Naive thymus-derived CD4-positive, alpha-beta T cell (primary cell): ENCODE measurements at regions not wholly inside any gene's neighbourhood (a gene's known extent, or its start where the extent isn't known, plus 50 kb on each side); places are given as distances from the start of the nearest gene placed in this dataset.

ENCODE experiments used
- ATAC-seq: fragments of 150-1000 bp; cut with Tn5 transposase; 2 replicates; pipeline ENCODE4 v1.10.0; 2021; ENCODE audit warnings: mild to moderate bottlenecking, moderate library complexity
- CTCF ChIA-PET: fragments of 350-600 bp; sonication (Branson Sonifier 250); formaldehyde crosslinking; loops from one replicate; lab custom pipeline; 2021; ENCODE audit warnings: antibody characterized with exemption; lab: Charles Lee
- POLR2A ChIA-PET: fragments of 350-600 bp; sonication (Branson Sonifier 250); formaldehyde crosslinking; loops from one replicate; lab custom pipeline; 2021; ENCODE audit warnings: antibody characterized with exemption, inconsistent platforms; lab: Charles Lee
- DNase-seq, 9 donors: peaks; one replicate each; pipeline versions ENCODE4 v3.0.0 to v3.0.0-alpha.2; 2020 to 2022; ENCODE audit warnings: mixed read lengths in 1 of 9
- H3K27ac ChIP-seq: one replicate; pipeline ENCODE4 v1.7.0; 2013; ENCODE audit warnings: mild to moderate bottlenecking, low read depth, low read length, moderate library complexity
- H3K27me3 ChIP-seq, 2 donors: one replicate each; pipeline ENCODE4 v1.7.0; 2013; ENCODE audit warnings: low read length in 2 of 2, mild to moderate bottlenecking in 2 of 2, moderate library complexity in 2 of 2; ENCODE audit not compliant: control insufficient read depth in 2 of 2, insufficient read depth in 2 of 2
- H3K36me3 ChIP-seq, 3 experiments: 1 replicate in 2 of 3; 2 replicates in 1 of 3; pipeline ENCODE4 v1.7.0; 2013; ENCODE audit warnings: low read length in 3 of 3, mild to moderate bottlenecking in 3 of 3, moderate library complexity in 1 of 3; ENCODE audit not compliant: insufficient read depth in 3 of 3, control insufficient read depth in 2 of 3
- H3K4me1 ChIP-seq, 2 donors: one replicate each; pipeline ENCODE4 v1.7.0; 2013; ENCODE audit warnings: low read length in 2 of 2, mild to moderate bottlenecking in 2 of 2, moderate library complexity in 1 of 2; ENCODE audit not compliant: control insufficient read depth in 2 of 2, insufficient read depth in 2 of 2
- H3K4me3 ChIP-seq: 2 replicates; pipeline ENCODE4 v1.7.0; 2013; ENCODE audit warnings: mild to moderate bottlenecking, low read length
- H3K9me3 ChIP-seq, 3 experiments: 1 replicate in 2 of 3; 2 replicates in 1 of 3; pipeline ENCODE4 v1.7.0; 2013; ENCODE audit warnings: low read length in 3 of 3; ENCODE audit not compliant: control insufficient read depth in 2 of 3
- H3K27ac Mint-ChIP-seq, 9 donors: one replicate each; pipeline ENCODE4 v1.8.0; 2020 to 2022; ENCODE audit warnings: mixed read lengths in 9 of 9, mild to moderate bottlenecking in 8 of 9, moderate library complexity in 5 of 9, inconsistent platforms in 2 of 9
- H3K27me3 Mint-ChIP-seq, 5 donors: one replicate each; pipeline ENCODE4 v1.8.0; 2021 to 2022; ENCODE audit warnings: mixed read lengths in 5 of 5, mild to moderate bottlenecking in 1 of 5
- H3K36me3 Mint-ChIP-seq, 5 donors: one replicate each; pipeline ENCODE4 v1.8.0; 2020 to 2022; ENCODE audit warnings: mixed read lengths in 5 of 5, mild to moderate bottlenecking in 3 of 5, inconsistent platforms in 1 of 5
- H3K4me1 Mint-ChIP-seq, 7 donors: one replicate each; pipeline ENCODE4 v1.8.0; 2020 to 2022; ENCODE audit warnings: mixed read lengths in 7 of 7, mild to moderate bottlenecking in 3 of 7, inconsistent platforms in 1 of 7
- H3K4me3 Mint-ChIP-seq, 10 donors: one replicate each; pipeline ENCODE4 v1.8.0; 2020 to 2022; ENCODE audit warnings: mild to moderate bottlenecking in 10 of 10, mixed read lengths in 10 of 10, moderate library complexity in 6 of 10, inconsistent platforms in 2 of 10
- H3K9me3 Mint-ChIP-seq, 11 donors: one replicate each; pipeline ENCODE4 v1.8.0; 2020 to 2022; ENCODE audit warnings: mixed read lengths in 11 of 11, mild to moderate bottlenecking in 4 of 11, inconsistent platforms in 1 of 11, moderate library complexity in 1 of 11
- intact Hi-C, 2 donors: fragments of 100-400 bp; cut with micrococcal nuclease; formaldehyde crosslinking; loops; one replicate each; pipeline ENCODE4 v1.15.1; 2023

GRCh38 chr11:8326337-8326736, 62.7 kb upstream of the LMO1 start:
- Histone ChIP-seq H3K36me3 (no peaks in the 10 kb centered on the region), H3K4me1 (no peaks in the 10 kb centered on the region), H3K9me3 (no peaks in the 10 kb centered on the region), H3K27me3 (no peaks in the 10 kb centered on the region), H3K4me3 (no peak overlapping the region), H3K27ac (no peak overlapping the region)
- intact Hi-C loops = loop anchor here in 1 of 2 donors (5.0 kb wide), 1 partner anchor 631 kb away; no protein-coding TSS in a partner anchor
- Mint-ChIP-seq H3K4me1 (peaks cover 0 to 4% (median 0%) of the 10 kb centered on the region in 7 donors), H3K4me3 (no peak overlapping the region), H3K36me3 (no peaks in the 10 kb centered on the region), H3K27ac (no peak overlapping the region), H3K9me3 (no peaks in the 10 kb centered on the region), H3K27me3 (peaks cover 0 to 8% (median 6%) of the 10 kb centered on the region in 5 donors)
- DNase-seq = no peak
- ATAC-seq = no peak
- ChIA-PET CTCF (no interaction called here), POLR2A (no interaction called here)

- H3K4me1 ChIP-seq = no peaks in the 10 kb centered on the region
- intact Hi-C loops = loop anchor here in 1 of 2 donors (5.0 kb wide), 1 partner anchor 632 kb away; no protein-coding TSS in a partner anchor
- Mint-ChIP-seq H3K27ac (no peak overlapping the region), H3K4me1 (peaks cover 0 to 4% (median 0%) of the 10 kb centered on the region in 7 donors), H3K36me3 (no peaks in the 10 kb centered on the region), H3K4me3 (no peak overlapping the region), H3K9me3 (no peaks in the 10 kb centered on the region), H3K27me3 (peaks cover 0 to 5% (median 2%) of the 10 kb centered on the region in 5 donors)
- H3K27ac ChIP-seq = no peak overlapping the region
- no peaks in the 10 kb centered on the region for H3K9me3 ChIP-seq
- no peak for DNase-seq
- no peak for ATAC-seq
- H3K36me3 ChIP-seq = no peaks in the 10 kb centered on the region
- no peak overlapping the region for H3K4me3 ChIP-seq
- H3K27me3 ChIP-seq = no peaks in the 10 kb centered on the region
- ChIA-PET POLR2A (no interaction called here), CTCF (no interaction called here)
Measured at GRCh38 chr11:8325591-8326304, 62.1 kb upstream of the LMO1 start.

GRCh38 chr11:8323161-8323935, 59.7 kb upstream of the LMO1 start:
- no peaks in the 10 kb centered on the region for H3K9me3 ChIP-seq
- Mint-ChIP-seq H3K4me1 (no peaks in the 10 kb centered on the region), H3K36me3 (no peaks in the 10 kb centered on the region), H3K27me3 (peaks cover 0 to 25% (median 12%) of the 10 kb centered on the region in 5 donors), H3K9me3 (peaks cover 0 to 3% (median 0%) of the 10 kb centered on the region in 11 donors), H3K4me3 (no peak overlapping the region), H3K27ac (no peak overlapping the region)
- H3K4me1 ChIP-seq = no peaks in the 10 kb centered on the region
- DNase-seq = no peak
- no peak for ATAC-seq
- intact Hi-C loops = no loop called here
- CTCF ChIA-PET = no interaction called here
- H3K36me3 ChIP-seq = no peaks in the 10 kb centered on the region
- H3K27me3 ChIP-seq = no peaks in the 10 kb centered on the region
- H3K4me3 ChIP-seq = no peak overlapping the region
- no peak overlapping the region for H3K27ac ChIP-seq
- POLR2A ChIA-PET = no interaction called here

GRCh38 chr11:8321876-8322275, 58.2 kb upstream of the LMO1 start:
- no peaks in the 10 kb centered on the region for H3K9me3 ChIP-seq
- H3K9me3 Mint-ChIP-seq = peaks cover 0 to 3% (median 0%) of the 10 kb centered on the region in 11 donors
- no peak for DNase-seq
- H3K4me3 ChIP-seq = no peak overlapping the region
- no peaks in the 10 kb centered on the region for H3K36me3 ChIP-seq
- H3K4me1 Mint-ChIP-seq = no peaks in the 10 kb centered on the region
- no peak overlapping the region for H3K27ac Mint-ChIP-seq
- ChIA-PET POLR2A (no interaction called here), CTCF (no interaction called here)
- intact Hi-C loops = no loop called here
- no peaks in the 10 kb centered on the region for H3K36me3 Mint-ChIP-seq
- no peaks in the 10 kb centered on the region for H3K27me3 ChIP-seq
- ATAC-seq = no peak
- peaks cover 0 to 27% (median 13%) of the 10 kb centered on the region in 5 donors for H3K27me3 Mint-ChIP-seq
- H3K4me1 ChIP-seq = no peaks in the 10 kb centered on the region
- no peak overlapping the region for H3K27ac ChIP-seq
- H3K4me3 Mint-ChIP-seq = no peak overlapping the region

- Histone ChIP-seq H3K36me3 (no peaks in the 10 kb centered on the region), H3K27ac (no peak overlapping the region), H3K27me3 (no peaks in the 10 kb centered on the region), H3K9me3 (no peaks in the 10 kb centered on the region), H3K4me3 (no peak overlapping the region), H3K4me1 (no peaks in the 10 kb centered on the region)
- Mint-ChIP-seq H3K9me3 (peaks cover 0 to 3% (median 0%) of the 10 kb centered on the region in 11 donors), H3K27me3 (peaks cover 0 to 27% (median 13%) of the 10 kb centered on the region in 5 donors), H3K4me3 (no peak overlapping the region), H3K4me1 (no peaks in the 10 kb centered on the region), H3K27ac (no peak overlapping the region), H3K36me3 (no peaks in the 10 kb centered on the region)
- ATAC-seq = no peak
- DNase-seq = no peak
- POLR2A ChIA-PET = no interaction called here
- intact Hi-C loops = no loop called here
- CTCF ChIA-PET = no interaction called here
Measured at GRCh38 chr11:8320076-8320475, 56.4 kb upstream of the LMO1 start.

- H3K4me1 Mint-ChIP-seq = no peaks in the 10 kb centered on the region
- Histone ChIP-seq H3K27ac (no peak overlapping the region), H3K4me1 (no peaks in the 10 kb centered on the region), H3K36me3 (no peaks in the 10 kb centered on the region), H3K27me3 (no peaks in the 10 kb centered on the region), H3K9me3 (no peaks in the 10 kb centered on the region), H3K4me3 (no peak overlapping the region)
- peaks cover 0 to 27% (median 13%) of the 10 kb centered on the region in 5 donors for H3K27me3 Mint-ChIP-seq
- H3K36me3 Mint-ChIP-seq = no peaks in the 10 kb centered on the region
- no peak for DNase-seq
- no peak overlapping the region for H3K4me3 Mint-ChIP-seq
- ChIA-PET POLR2A (no interaction called here), CTCF (interaction anchor here (1.1 kb wide), 1 partner anchor 10 kb away, joined by 3 read pairs; no protein-coding TSS in a partner anchor)
- intact Hi-C loops = no loop called here
- peaks cover 0 to 3% (median 0%) of the 10 kb centered on the region in 11 donors for H3K9me3 Mint-ChIP-seq
- no peak for ATAC-seq
- no peak overlapping the region for H3K27ac Mint-ChIP-seq
Measured at GRCh38 chr11:8318536-8318935, 54.9 kb upstream of the LMO1 start.
